WTC11 (cell line): ENCODE measurements at regions not wholly inside any gene's neighbourhood (a gene's known extent, or its start where the extent isn't known, plus 50 kb on each side); places are given as distances from the start of the nearest gene placed in this dataset.

Experiments
- ATAC-seq: fragments of 200-7000 bp; cut with Tn5 transposase; 2 replicates; pipeline ENCODE4 v1.10.0; 2021; ENCODE audit warnings: mild to moderate bottlenecking, moderate library complexity
- CTCF ChIA-PET: fragments of 300-600 bp; sonication (Branson Sonifier 250); formaldehyde crosslinking; loops from one replicate; lab custom pipeline; 2021; ENCODE audit warnings: antibody characterized with exemption; lab: Charles Lee
- POLR2A ChIA-PET: fragments of 350-600 bp; sonication (Branson Sonifier 250); formaldehyde crosslinking; loops from one replicate; lab custom pipeline; 2021; ENCODE audit warnings: antibody characterized with exemption; lab: Charles Lee
- DNase-seq: peaks from one replicate; pipeline ENCODE4 v3.0.0; 2021; ENCODE audit warnings: low spot score
- H3K27ac Mint-ChIP-seq: 2 replicates; pipeline ENCODE4 v1.8.0; 2021; ENCODE audit warnings: mixed read lengths
- H3K27me3 Mint-ChIP-seq: 2 replicates; pipeline ENCODE4 v1.8.0; 2021; ENCODE audit warnings: low read depth, mild to moderate bottlenecking, moderate library complexity, mixed read lengths
- H3K36me3 Mint-ChIP-seq: 2 replicates; pipeline ENCODE4 v1.8.0; 2021; ENCODE audit warnings: mixed read lengths
- H3K4me1 Mint-ChIP-seq: 2 replicates; pipeline ENCODE4 v1.8.0; 2022; ENCODE audit warnings: mixed read lengths
- H3K4me3 Mint-ChIP-seq: 2 replicates; pipeline ENCODE4 v1.8.0; 2021; ENCODE audit warnings: mild to moderate bottlenecking, moderate library complexity, mixed read lengths
- H3K9me3 Mint-ChIP-seq: 2 replicates; pipeline ENCODE4 v1.8.0; 2021; ENCODE audit warnings: mixed read lengths
- ATF1 ChIP-seq: sonication (generic); formaldehyde crosslinking; IDR thresholded peaks from 2 replicates; pipeline ENCODE4 v1.8.1; 2023; ENCODE audit warnings: mild to moderate bottlenecking, moderate library complexity, missing genetic modification reagents
- ELF4 ChIP-seq: sonication (generic); formaldehyde crosslinking; IDR thresholded peaks from 2 replicates; pipeline ENCODE4 v1.8.1; 2022; ENCODE audit warnings: low read depth, mild to moderate bottlenecking, moderate library complexity, missing genetic modification reagents
- ETV6 ChIP-seq: sonication (generic); formaldehyde crosslinking; IDR thresholded peaks from 2 replicates; pipeline ENCODE4 v1.8.1; 2022; ENCODE audit warnings: mild to moderate bottlenecking, missing genetic modification reagents
- FOXJ3 ChIP-seq: sonication (generic); formaldehyde crosslinking; IDR thresholded peaks from 2 replicates; pipeline ENCODE4 v1.9.0; 2021; ENCODE audit warnings: missing genetic modification reagents, mild to moderate bottlenecking, borderline replicate concordance
- GABPB1 ChIP-seq: sonication (generic); formaldehyde crosslinking; IDR thresholded peaks from 2 replicates; pipeline ENCODE4 v1.8.1; 2023; ENCODE audit warnings: mild to moderate bottlenecking, missing genetic modification reagents
- GRHL2 ChIP-seq: fragments of 250-450 bp; sonication (Bioruptor Pico); IDR thresholded peaks from 2 replicates; pipeline ENCODE4 v1.8.0; 2022; ENCODE audit warnings: mild to moderate bottlenecking, moderate library complexity; ENCODE audit not compliant: insufficient replicate concordance, severe bottlenecking
- GTF2I ChIP-seq: fragments of 250-450 bp; sonication (Bioruptor Pico); conservative IDR thresholded peaks from 2 replicates; pipeline ENCODE4 v1.4.0; 2021; ENCODE audit warnings: mild to moderate bottlenecking
- IRF2 ChIP-seq: sonication (generic); formaldehyde crosslinking; IDR thresholded peaks from 2 replicates; pipeline ENCODE4 v1.8.0; 2022; ENCODE audit warnings: low read depth, missing genetic modification reagents, borderline replicate concordance
- JAZF1 ChIP-seq: fragments of 250-450 bp; sonication (Bioruptor Pico); IDR thresholded peaks from 2 replicates; pipeline ENCODE4 v1.9.0; 2021; ENCODE audit warnings: moderate library complexity, mild to moderate bottlenecking, inconsistent platforms
- JUN ChIP-seq: sonication (generic); formaldehyde crosslinking; IDR thresholded peaks from 2 replicates; pipeline ENCODE4 v1.8.0; 2023; ENCODE audit warnings: mild to moderate bottlenecking, missing genetic modification reagents
- NFE2L1 ChIP-seq: sonication (generic); formaldehyde crosslinking; IDR thresholded peaks from 2 replicates; pipeline ENCODE4 v1.8.1; 2023; ENCODE audit warnings: missing genetic modification reagents
- NFYB ChIP-seq: sonication (generic); formaldehyde crosslinking; conservative IDR thresholded peaks from 2 replicates; pipeline ENCODE4 v1.8.0; 2022; ENCODE audit warnings: low read depth, missing genetic modification reagents
- NR1H2 ChIP-seq: sonication (generic); formaldehyde crosslinking; IDR thresholded peaks from 2 replicates; pipeline ENCODE4 v1.9.0; 2021; ENCODE audit warnings: mild to moderate bottlenecking, moderate library complexity, missing genetic modification reagents
- NR3C1 ChIP-seq: sonication (generic); formaldehyde crosslinking; conservative IDR thresholded peaks from 2 replicates; pipeline ENCODE4 v1.8.1; 2023; ENCODE audit warnings: low read depth, mild to moderate bottlenecking, missing genetic modification reagents
- OVOL2 ChIP-seq: fragments of 250-450 bp; sonication (Bioruptor Pico); IDR thresholded peaks from 2 replicates; pipeline ENCODE4 v1.9.0; 2021; ENCODE audit warnings: mild to moderate bottlenecking, borderline replicate concordance
- SMAD3 ChIP-seq: sonication (generic); formaldehyde crosslinking; IDR thresholded peaks from 2 replicates; pipeline ENCODE4 v1.8.0; 2022; ENCODE audit warnings: missing genetic modification reagents, mild to moderate bottlenecking, borderline replicate concordance
- SOX15 ChIP-seq: fragments of 250-450 bp; sonication (Bioruptor Pico); IDR thresholded peaks from 2 replicates; pipeline ENCODE4 v1.9.0; 2021; ENCODE audit warnings: mild to moderate bottlenecking
- SP1 ChIP-seq: sonication (generic); formaldehyde crosslinking; conservative IDR thresholded peaks from 2 replicates; pipeline ENCODE4 v1.8.1; 2022; ENCODE audit warnings: missing genetic modification reagents
- TP53 ChIP-seq: sonication (generic); formaldehyde crosslinking; IDR thresholded peaks from 2 replicates; pipeline ENCODE4 v1.8.1; 2023; ENCODE audit warnings: mild to moderate bottlenecking, missing genetic modification reagents
- ZMAT4 ChIP-seq: fragments of 250-450 bp; sonication (Bioruptor Pico); IDR thresholded peaks from 2 replicates; pipeline ENCODE4 v1.9.0; 2021; ENCODE audit warnings: mild to moderate bottlenecking
- ZNF138 ChIP-seq: sonication (generic); formaldehyde crosslinking; conservative IDR thresholded peaks from 2 replicates; pipeline ENCODE4 v1.8.1; 2022; ENCODE audit warnings: mild to moderate bottlenecking, moderate library complexity, missing genetic modification reagents
- ZNF281 ChIP-seq: sonication (generic); formaldehyde crosslinking; IDR thresholded peaks from 2 replicates; pipeline ENCODE4 v1.8.0; 2023; ENCODE audit warnings: mild to moderate bottlenecking, missing genetic modification reagents
- ZNF423 ChIP-seq: fragments of 250-450 bp; sonication (Bioruptor Pico); IDR thresholded peaks from 2 replicates; pipeline ENCODE4 v2.1.2; 2022; ENCODE audit warnings: mild to moderate bottlenecking, moderate library complexity
- TF ChIP-seq, protein P1 (sequence below): sonication (generic); formaldehyde crosslinking; IDR thresholded peaks from 2 replicates; pipeline ENCODE4 v1.8.1; 2023; ENCODE audit warnings: mild to moderate bottlenecking, missing genetic modification reagents
- TF ChIP-seq, protein P2 (sequence below): fragments of 250-450 bp; sonication (Bioruptor Pico); IDR thresholded peaks from 2 replicates; pipeline ENCODE4 v2.1.2; 2022; ENCODE audit warnings: mild to moderate bottlenecking, moderate library complexity
- TF ChIP-seq, protein P3 (sequence below): sonication (generic); formaldehyde crosslinking; IDR thresholded peaks from 2 replicates; pipeline ENCODE4 v1.8.1; 2023; ENCODE audit warnings: mild to moderate bottlenecking, missing genetic modification reagents, moderate library complexity
- TF ChIP-seq, protein P4 (sequence below): fragments of 200-600 bp; IDR thresholded peaks from 2 replicates; pipeline ENCODE4 v1.8.0; 2022; ENCODE audit warnings: antibody characterized with exemption
- TF ChIP-seq, protein P5 (sequence below): sonication (generic); formaldehyde crosslinking; IDR thresholded peaks from 2 replicates; pipeline ENCODE4 v1.8.1; 2023; ENCODE audit warnings: mild to moderate bottlenecking, missing genetic modification reagents

- Mint-ChIP-seq H3K9me3 (no peaks in the 10 kb centered on the region), H3K27ac (no peak overlapping the region), H3K27me3 (no peaks in the 10 kb centered on the region), H3K4me3 (no peak overlapping the region), H3K4me1 (peaks cover 3% of the 10 kb centered on the region; the same call in 1 of the 2 replicates), H3K36me3 (no peaks in the 10 kb centered on the region)
- DNase-seq (no peak), ATAC-seq (no peak)
- ChIA-PET POLR2A (interaction anchor here (0.5 kb wide), 1 partner anchor 1929 kb away, joined by 6 read pairs; no protein-coding TSS in a partner anchor), CTCF (no interaction called here)
- TF ChIP-seq ELF4 (CRISPR knock-in tag) (no peak), NFE2L1 (no peak), OVOL2 (CRISPR knock-in tag) (no peak), ZMAT4 (no peak), IRF2 (CRISPR knock-in tag) (no peak), NR1H2 (no peak), JAZF1 (CRISPR knock-in tag) (no peak), NR3C1 (CRISPR knock-in tag) (no peak), GTF2I (no peak), ATF1 (CRISPR knock-in tag) (no peak), JUN (no peak), ZNF138 (CRISPR knock-in tag) (no peak)
Observed at GRCh38 chrX:80266979-80267378, 153.3 kb upstream of the TENT5D start.

DNA sequence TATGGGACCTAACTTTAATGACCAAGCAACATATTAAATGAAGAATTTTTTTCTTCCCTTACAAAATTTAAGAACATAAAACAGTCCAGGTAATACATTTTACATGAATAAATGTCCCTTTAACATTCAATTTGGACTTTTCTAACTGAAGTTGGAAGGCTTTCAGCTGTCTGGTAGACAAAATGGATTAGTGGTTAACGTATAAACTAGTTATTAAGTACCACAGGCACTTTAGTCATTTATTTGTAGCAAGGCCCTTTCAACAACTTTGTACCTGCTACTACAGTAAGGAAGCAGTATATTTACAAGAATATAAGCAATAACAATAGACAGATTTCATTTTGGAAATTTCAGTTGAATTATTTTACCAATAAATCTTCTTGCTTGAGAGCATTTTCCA is 152.5 kb upstream of the TENT5D start:
- no peak for DNase-seq
- ATAC-seq = no peak
- Mint-ChIP-seq H3K27me3 (no peaks in the 10 kb centered on the region), H3K27ac (no peak overlapping the region), H3K9me3 (no peaks in the 10 kb centered on the region), H3K4me3 (no peak overlapping the region), H3K4me1 (peaks cover 3% of the 10 kb centered on the region; the same call in 1 of the 2 replicates), H3K36me3 (no peaks in the 10 kb centered on the region)
- CTCF ChIA-PET = no interaction called here
- POLR2A ChIA-PET = no interaction called here
- TF ChIP-seq SOX15 (CRISPR knock-in tag) (no peak), GABPB1 (CRISPR knock-in tag) (no peak), ZNF423 (no peak), NFE2L1 (no peak), GRHL2 (no peak), FOXJ3 (CRISPR knock-in tag) (no peak), NFYB (CRISPR knock-in tag) (no peak), ZNF281 (CRISPR knock-in tag) (no peak), SMAD3 (CRISPR knock-in tag) (no peak), ETV6 (CRISPR knock-in tag) (no peak), TP53 (CRISPR knock-in tag) (no peak), SP1 (CRISPR knock-in tag) (no peak)
- TF ChIP-seq, protein P1, sequence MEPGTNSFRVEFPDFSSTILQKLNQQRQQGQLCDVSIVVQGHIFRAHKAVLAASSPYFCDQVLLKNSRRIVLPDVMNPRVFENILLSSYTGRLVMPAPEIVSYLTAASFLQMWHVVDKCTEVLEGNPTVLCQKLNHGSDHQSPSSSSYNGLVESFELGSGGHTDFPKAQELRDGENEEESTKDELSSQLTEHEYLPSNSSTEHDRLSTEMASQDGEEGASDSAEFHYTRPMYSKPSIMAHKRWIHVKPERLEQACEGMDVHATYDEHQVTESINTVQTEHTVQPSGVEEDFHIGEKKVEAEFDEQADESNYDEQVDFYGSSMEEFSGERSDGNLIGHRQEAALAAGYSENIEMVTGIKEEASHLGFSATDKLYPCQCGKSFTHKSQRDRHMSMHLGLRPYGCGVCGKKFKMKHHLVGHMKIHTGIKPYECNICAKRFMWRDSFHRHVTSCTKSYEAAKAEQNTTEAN (CRISPR knock-in tag) = no peak
- TF ChIP-seq, protein P2, sequence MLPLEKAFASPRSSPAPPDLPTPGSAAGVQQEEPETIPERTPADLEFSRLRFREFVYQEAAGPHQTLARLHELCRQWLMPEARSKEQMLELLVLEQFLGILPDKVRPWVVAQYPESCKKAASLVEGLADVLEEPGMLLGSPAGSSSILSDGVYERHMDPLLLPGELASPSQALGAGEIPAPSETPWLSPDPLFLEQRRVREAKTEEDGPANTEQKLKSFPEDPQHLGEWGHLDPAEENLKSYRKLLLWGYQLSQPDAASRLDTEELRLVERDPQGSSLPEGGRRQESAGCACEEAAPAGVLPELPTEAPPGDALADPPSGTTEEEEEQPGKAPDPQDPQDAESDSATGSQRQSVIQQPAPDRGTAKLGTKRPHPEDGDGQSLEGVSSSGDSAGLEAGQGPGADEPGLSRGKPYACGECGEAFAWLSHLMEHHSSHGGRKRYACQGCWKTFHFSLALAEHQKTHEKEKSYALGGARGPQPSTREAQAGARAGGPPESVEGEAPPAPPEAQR (CRISPR knock-in tag) = no peak
- TF ChIP-seq, protein P3, sequence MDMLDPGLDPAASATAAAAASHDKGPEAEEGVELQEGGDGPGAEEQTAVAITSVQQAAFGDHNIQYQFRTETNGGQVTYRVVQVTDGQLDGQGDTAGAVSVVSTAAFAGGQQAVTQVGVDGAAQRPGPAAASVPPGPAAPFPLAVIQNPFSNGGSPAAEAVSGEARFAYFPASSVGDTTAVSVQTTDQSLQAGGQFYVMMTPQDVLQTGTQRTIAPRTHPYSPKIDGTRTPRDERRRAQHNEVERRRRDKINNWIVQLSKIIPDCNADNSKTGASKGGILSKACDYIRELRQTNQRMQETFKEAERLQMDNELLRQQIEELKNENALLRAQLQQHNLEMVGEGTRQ = no peak
- TF ChIP-seq, protein P4, sequence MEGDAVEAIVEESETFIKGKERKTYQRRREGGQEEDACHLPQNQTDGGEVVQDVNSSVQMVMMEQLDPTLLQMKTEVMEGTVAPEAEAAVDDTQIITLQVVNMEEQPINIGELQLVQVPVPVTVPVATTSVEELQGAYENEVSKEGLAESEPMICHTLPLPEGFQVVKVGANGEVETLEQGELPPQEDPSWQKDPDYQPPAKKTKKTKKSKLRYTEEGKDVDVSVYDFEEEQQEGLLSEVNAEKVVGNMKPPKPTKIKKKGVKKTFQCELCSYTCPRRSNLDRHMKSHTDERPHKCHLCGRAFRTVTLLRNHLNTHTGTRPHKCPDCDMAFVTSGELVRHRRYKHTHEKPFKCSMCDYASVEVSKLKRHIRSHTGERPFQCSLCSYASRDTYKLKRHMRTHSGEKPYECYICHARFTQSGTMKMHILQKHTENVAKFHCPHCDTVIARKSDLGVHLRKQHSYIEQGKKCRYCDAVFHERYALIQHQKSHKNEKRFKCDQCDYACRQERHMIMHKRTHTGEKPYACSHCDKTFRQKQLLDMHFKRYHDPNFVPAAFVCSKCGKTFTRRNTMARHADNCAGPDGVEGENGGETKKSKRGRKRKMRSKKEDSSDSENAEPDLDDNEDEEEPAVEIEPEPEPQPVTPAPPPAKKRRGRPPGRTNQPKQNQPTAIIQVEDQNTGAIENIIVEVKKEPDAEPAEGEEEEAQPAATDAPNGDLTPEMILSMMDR = no peak
- TF ChIP-seq, protein P5, sequence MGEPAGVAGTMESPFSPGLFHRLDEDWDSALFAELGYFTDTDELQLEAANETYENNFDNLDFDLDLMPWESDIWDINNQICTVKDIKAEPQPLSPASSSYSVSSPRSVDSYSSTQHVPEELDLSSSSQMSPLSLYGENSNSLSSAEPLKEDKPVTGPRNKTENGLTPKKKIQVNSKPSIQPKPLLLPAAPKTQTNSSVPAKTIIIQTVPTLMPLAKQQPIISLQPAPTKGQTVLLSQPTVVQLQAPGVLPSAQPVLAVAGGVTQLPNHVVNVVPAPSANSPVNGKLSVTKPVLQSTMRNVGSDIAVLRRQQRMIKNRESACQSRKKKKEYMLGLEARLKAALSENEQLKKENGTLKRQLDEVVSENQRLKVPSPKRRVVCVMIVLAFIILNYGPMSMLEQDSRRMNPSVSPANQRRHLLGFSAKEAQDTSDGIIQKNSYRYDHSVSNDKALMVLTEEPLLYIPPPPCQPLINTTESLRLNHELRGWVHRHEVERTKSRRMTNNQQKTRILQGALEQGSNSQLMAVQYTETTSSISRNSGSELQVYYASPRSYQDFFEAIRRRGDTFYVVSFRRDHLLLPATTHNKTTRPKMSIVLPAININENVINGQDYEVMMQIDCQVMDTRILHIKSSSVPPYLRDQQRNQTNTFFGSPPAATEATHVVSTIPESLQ = no peak
